ENCODE measurements at regions not wholly inside any gene's neighbourhood (a gene's known extent, or its start where the extent isn't known, plus 50 kb on each side); places are given as distances from the start of the nearest gene placed in this dataset.

- TF ChIP-seq GATA3 (IDR thresholded peaks at IDR 0.05; ENCODE audit: low read depth, low read length) (no peak), GATA2 (IDR thresholded peaks at IDR 0.05; ENCODE audit: low read depth, low read length) (no peak)
Measured at GRCh38 chr21:41648591-41649031, 118.2 kb downstream of the RIPK4 start.
